H1 (cell line): ENCODE measurements at regions not wholly inside any gene's neighbourhood (a gene's known extent, or its start where the extent isn't known, plus 50 kb on each side); places are given as distances from the start of the nearest gene placed in this dataset.

Experiments
- CTCF ChIA-PET: fragments of 300-600 bp; sonication (Branson Sonifier 250); formaldehyde crosslinking; loops from one replicate; lab custom pipeline; 2021; ENCODE audit not compliant: partially characterized antibody; lab: Charles Lee
- POLR2A ChIA-PET: fragments of 300-600 bp; sonication (Branson Sonifier 250); formaldehyde crosslinking; loops from one replicate; lab custom pipeline; 2021; ENCODE audit warnings: inconsistent platforms; ENCODE audit not compliant: partially characterized antibody; lab: Charles Lee
- DNase-seq, 2 experiments: peaks; one replicate each; pipeline versions ENCODE4 v3.0.0 to v3.0.0-alpha.2; 2010 to 2022; ENCODE audit warnings: low spot score in 2 of 2, low read depth in 1 of 2, mixed read lengths in 1 of 2
- FAIRE-seq: peaks from 2 replicates; lab custom pipeline; 2011; peaks lifted over from hg19 to GRCh38; lab: Jason Lieb, UNC
- H2AFZ ChIP-seq: 2 replicates; pipeline ENCODE4 v1.8.1; 2012; ENCODE audit warnings: low read length, inconsistent platforms
- H2AK5ac ChIP-seq: 2 replicates; pipeline ENCODE4 v1.6.1; 2013; ENCODE audit warnings: low read depth, low read length
- H2BK120ac ChIP-seq: replicated peaks from 2 replicates; pipeline ENCODE3; 2013; ENCODE audit warnings: low read depth, low read length, inconsistent platforms
- H2BK12ac ChIP-seq: 2 replicates; pipeline ENCODE4 v1.6.1; 2013; ENCODE audit warnings: low read depth, low read length
- H2BK15ac ChIP-seq: 2 replicates; pipeline ENCODE4 v1.6.1; 2013; ENCODE audit warnings: low read length
- H2BK20ac ChIP-seq: 2 replicates; pipeline ENCODE4 v1.6.1; 2013; ENCODE audit warnings: low read length
- H2BK5ac ChIP-seq: 2 replicates; pipeline ENCODE4 v1.6.1; 2013; ENCODE audit warnings: low read depth, low read length
- H3K14ac ChIP-seq: 2 replicates; pipeline ENCODE4 v1.6.1; 2013; ENCODE audit warnings: inconsistent platforms; ENCODE audit not compliant: insufficient read length
- H3K18ac ChIP-seq: 2 replicates; pipeline ENCODE4 v1.6.1; 2013; ENCODE audit warnings: low read length; ENCODE audit errors: extremely low read depth
- H3K23ac ChIP-seq: 2 replicates; pipeline ENCODE4 v1.6.1; 2013; ENCODE audit warnings: inconsistent platforms; ENCODE audit not compliant: insufficient read length
- H3K23me2 ChIP-seq: 2 replicates; pipeline ENCODE4 v1.6.1; 2013; ENCODE audit warnings: low read depth, low read length
- H3K27ac ChIP-seq: 2 replicates; pipeline ENCODE4 v1.6.1; 2011; ENCODE audit warnings: low read depth, low read length, inconsistent platforms
- H3K27me3 ChIP-seq, 4 experiments: replicated peaks in 1 of 4; 1 replicate in 1 of 4; 2 replicates in 3 of 4; pipeline versions ENCODE4 v1.6.1 to v1.8.1; 2011 to 2013; ENCODE audit warnings: low read length in 3 of 4, mild to moderate bottlenecking in 3 of 4, inconsistent platforms in 2 of 4, mixed read lengths in 2 of 4, moderate library complexity in 1 of 4; ENCODE audit not compliant: control insufficient read depth in 3 of 4, insufficient read depth in 3 of 4; ENCODE audit errors: extremely low read depth in 1 of 4
- H3K36me3 ChIP-seq, 4 experiments: 2 replicates each; pipeline versions ENCODE4 v1.6.1 to v1.8.1; 2011 to 2013; ENCODE audit warnings: mild to moderate bottlenecking in 4 of 4, low read length in 3 of 4, moderate library complexity in 2 of 4, control low read depth in 1 of 4, inconsistent platforms in 1 of 4; ENCODE audit not compliant: insufficient read depth in 4 of 4, control insufficient read depth in 2 of 4
- H3K4ac ChIP-seq: replicated peaks from 2 replicates; pipeline ENCODE3; 2013; ENCODE audit warnings: low read length, low read depth, mixed read lengths, inconsistent platforms; ENCODE audit not compliant: insufficient read length
- H3K4me1 ChIP-seq, 4 experiments: replicated peaks in 1 of 4; 1 replicate in 1 of 4; 2 replicates in 3 of 4; pipeline versions ENCODE4 v1.6.1 to v1.8.1; 2011 to 2013; ENCODE audit warnings: low read length in 3 of 4, inconsistent platforms in 2 of 4, mixed read lengths in 1 of 4; ENCODE audit not compliant: insufficient read depth in 4 of 4, control insufficient read depth in 3 of 4
- H3K4me2 ChIP-seq, 2 experiments: 2 replicates each; pipeline versions ENCODE4 v1.6.1 to v1.8.1; 2011 to 2013; ENCODE audit warnings: low read depth in 2 of 2, low read length in 2 of 2, control low read depth in 1 of 2, inconsistent platforms in 1 of 2, mild to moderate bottlenecking in 1 of 2; ENCODE audit not compliant: insufficient read depth in 1 of 2
- H3K4me3 ChIP-seq, 4 experiments: fragments of 200-600, 300-600 bp in 1 of 4; sonication (generic), shearing (Covaris generic), sonication (Bioruptor Twin) in 1 of 4; 2 replicates each; pipeline versions ENCODE4 v1.5.1 to v1.8.1; 2011 to 2016; ENCODE audit warnings: low read length in 4 of 4, low read depth in 3 of 4, control low read depth in 2 of 4, inconsistent platforms in 2 of 4, mild to moderate bottlenecking in 2 of 4, mixed read lengths in 1 of 4, moderate library complexity in 1 of 4; ENCODE audit not compliant: insufficient read depth in 2 of 4; ENCODE audit errors: extremely low read depth in 1 of 4
- H3K56ac ChIP-seq: replicated peaks from 2 replicates; pipeline ENCODE3; 2013; ENCODE audit warnings: low read depth, mild to moderate bottlenecking, mixed read lengths, low read length, inconsistent platforms; ENCODE audit not compliant: insufficient read length
- H3K79me1 ChIP-seq: 2 replicates; pipeline ENCODE4 v1.6.1; 2013; ENCODE audit warnings: low read depth, low read length, control low read depth
- H3K79me2 ChIP-seq, 2 experiments: 2 replicates each; pipeline versions ENCODE4 v1.6.1 to v1.8.1; 2012 to 2013; ENCODE audit warnings: low read length in 2 of 2, mild to moderate bottlenecking in 2 of 2, inconsistent platforms in 1 of 2; ENCODE audit not compliant: insufficient read depth in 2 of 2, control insufficient read depth in 1 of 2
- H3K9ac ChIP-seq, 4 experiments: replicated peaks in 1 of 4; 1 replicate in 1 of 4; 2 replicates in 3 of 4; pipeline versions ENCODE4 v1.6.1 to v1.8.1; 2011 to 2013; ENCODE audit warnings: low read depth in 3 of 4, low read length in 3 of 4, control low read depth in 2 of 4, mild to moderate bottlenecking in 2 of 4, moderate library complexity in 2 of 4, inconsistent platforms in 1 of 4; ENCODE audit errors: extremely low read depth in 1 of 4
- H3K9me3 ChIP-seq, 2 experiments: 2 replicates each; pipeline versions ENCODE4 v1.6.1 to v1.8.1; 2012 to 2013; ENCODE audit warnings: mild to moderate bottlenecking in 2 of 2, moderate library complexity in 2 of 2, control low read depth in 1 of 2, inconsistent platforms in 1 of 2, low read depth in 1 of 2, low read length in 1 of 2, mixed read lengths in 1 of 2; ENCODE audit not compliant: insufficient read depth in 2 of 2
- H4K20me1 ChIP-seq, 2 experiments: replicated peaks in 1 of 2; 2 replicates each; pipeline versions ENCODE3 to v1.8.1; 2011 to 2013; ENCODE audit warnings: inconsistent platforms in 2 of 2, low read length in 2 of 2, mild to moderate bottlenecking in 1 of 2; ENCODE audit not compliant: insufficient read depth in 2 of 2, control insufficient read depth in 1 of 2
- H4K5ac ChIP-seq: 2 replicates; pipeline ENCODE4 v1.6.1; 2013; ENCODE audit warnings: low read length, low read depth, mixed read lengths, inconsistent platforms; ENCODE audit not compliant: insufficient read length
- H4K8ac ChIP-seq: 2 replicates; pipeline ENCODE4 v1.8.0; 2013; ENCODE audit warnings: mild to moderate bottlenecking, moderate library complexity, low read length, inconsistent platforms; ENCODE audit not compliant: insufficient read depth; ENCODE audit errors: extremely low read depth
- H4K91ac ChIP-seq: replicated peaks from 2 replicates; pipeline ENCODE3; 2013; ENCODE audit warnings: low read length, mixed read lengths, inconsistent platforms; ENCODE audit not compliant: insufficient read length
- CBX8 ChIP-seq: fragments of 300-800, 300-1000 bp; sonication (generic); IDR thresholded peaks from 2 replicates; pipeline ENCODE4 v1.7.1; 2016; ENCODE audit warnings: low read depth, low read length, borderline replicate concordance
- CHD1 ChIP-seq: IDR thresholded peaks from 2 replicates; pipeline ENCODE4 v1.6.1; 2012; ENCODE audit warnings: low read depth, low read length, improper control_type of control experiment
- HDAC6 ChIP-seq: IDR thresholded peaks from one replicate; pipeline ENCODE4 v1.7.1; 2012; ENCODE audit warnings: low read depth, mild to moderate bottlenecking, inconsistent platforms, low read length, moderate library complexity
- POLR2AphosphoS5 ChIP-seq: IDR thresholded peaks from 2 replicates; pipeline ENCODE4 v1.6.1; 2011; ENCODE audit warnings: low read depth, low read length
- SAP30 ChIP-seq: fragments of 300-600 bp; sonication (generic); IDR thresholded peaks from 2 replicates; pipeline ENCODE4 v1.7.1; 2012; ENCODE audit warnings: low read length, moderate library complexity, mild to moderate bottlenecking, inconsistent platforms; ENCODE audit not compliant: insufficient read depth, insufficient replicate concordance
- TAF7 ChIP-seq: optimal IDR thresholded peaks from 2 replicates; pipeline ENCODE3; 2011; ENCODE audit warnings: low read depth, mild to moderate bottlenecking, inconsistent platforms, low read length, moderate library complexity, borderline replicate concordance
- WGBS, 2 experiments: shearing (Covaris generic) in 1 of 2; methylation state at CpG; one replicate each; pipeline versions ENCODE4 v1.1.6 to v1.1.7; 2013 to 2015; ENCODE audit warnings: low lambda C conversion rate in 2 of 2, mixed read lengths in 2 of 2, inconsistent platforms in 1 of 2, low coverage in 1 of 2, missing lambda C conversion rate in 1 of 2; ENCODE audit not compliant: insufficient replicate concordance in 2 of 2, insufficient coverage in 1 of 2, insufficient read length in 1 of 2; ENCODE audit errors: extremely low coverage in 1 of 2, missing lambda C conversion rate in 1 of 2; 5-methylcytosine and 5-hydroxymethylcytosine counted together

DNA sequence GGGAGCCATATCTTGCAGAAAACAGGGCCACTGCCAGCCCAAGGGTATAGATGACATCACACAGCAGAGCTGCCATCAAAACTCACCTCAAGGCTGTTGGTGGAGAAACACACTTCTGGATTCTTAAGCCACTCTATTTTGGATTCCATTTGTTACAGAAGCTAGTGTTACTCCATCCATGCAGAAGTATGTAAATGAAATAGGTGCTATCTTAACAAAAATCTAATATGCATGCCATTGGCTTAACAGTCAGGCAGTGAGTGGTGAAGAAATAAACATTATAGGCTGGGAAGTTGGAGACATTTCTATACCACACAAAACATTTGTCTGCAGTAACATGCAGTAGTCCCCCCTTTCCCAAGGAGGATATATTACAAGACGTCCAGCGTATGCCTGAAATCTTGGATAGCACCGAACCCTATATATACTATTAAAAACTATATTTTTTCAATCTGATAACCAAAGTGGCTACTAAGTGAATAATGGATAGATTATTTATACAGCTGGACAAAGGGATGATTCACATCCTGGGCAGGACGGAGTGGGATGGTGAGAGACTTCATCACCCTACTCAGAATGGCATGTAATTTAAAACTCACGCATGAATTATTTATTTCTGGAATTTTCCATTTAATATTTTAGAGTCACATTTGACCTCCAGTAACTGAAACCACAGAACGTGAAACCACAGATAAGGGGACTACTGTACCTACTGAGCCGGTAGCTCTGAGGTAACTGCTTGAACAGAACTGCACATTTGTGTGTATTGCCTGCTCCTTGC is 160.0 kb upstream of the PLN start:
- Histone ChIP-seq H3K56ac (no peak overlapping the region), H3K4ac (peak overlapping the region; percentile 32), H2BK12ac (no peak overlapping the region), H4K91ac (no peak overlapping the region), H2BK120ac (no peak overlapping the region), H3K79me1 (no peaks in the 10 kb centered on the region), H2BK15ac (no peak overlapping the region), H2AFZ (no peak overlapping the region), H3K4me3 (no peak overlapping the region), H4K8ac (no peak overlapping the region), H3K27me3 (no peaks in the 10 kb centered on the region), H3K4me2 (no peak overlapping the region), H2BK20ac (no peak overlapping the region), H3K9me3 (no peaks in the 10 kb centered on the region), H4K5ac (no peak overlapping the region), H3K27ac (no peak overlapping the region), H2AK5ac (no peak overlapping the region), H3K36me3 (no peaks in the 10 kb centered on the region), H4K20me1 (no peaks in the 10 kb centered on the region), H3K14ac (no peak overlapping the region), H3K4me1 (no peaks in the 10 kb centered on the region), H3K79me2 (no peaks in the 10 kb centered on the region), H3K18ac (no peak overlapping the region), H3K23me2 (no peaks in the 10 kb centered on the region), H3K23ac (no peak overlapping the region), H3K9ac (no peak overlapping the region), H2BK5ac (no peak overlapping the region)
- FAIRE-seq (no peak), DNase-seq (no peak)
- CTCF ChIA-PET = interaction anchor here (1.2 to 1.4 kb wide), 2 partner anchors 13 to 35 kb away, joined by 3 to 4 read pairs; no protein-coding TSS in a partner anchor
- POLR2A ChIA-PET = no interaction called here
- TF ChIP-seq CBX8 (no peak), POLR2AphosphoS5 (no peak), CHD1 (no peak), HDAC6 (no peak), TAF7 (no peak), SAP30 (no peak)
- 80% methylated on average over 7 of the region's 7 CpGs; no CpG with 5 or more reads in 1 of the 2 experiments for WGBS, 2 experiments
